Activated CD4-positive, alpha-beta T cell treated with anti-CD3 and anti-CD28 coated beads, Interleukin-2, amount 10 ng/mL, durations not matched to agents 7 days and 5 days (primary cell): ENCODE measurements at regions not wholly inside any gene's neighbourhood (a gene's known extent, or its start where the extent isn't known, plus 50 kb on each side); places are given as distances from the start of the nearest gene placed in this dataset.

Experiments
- CTCF ChIA-PET: fragments of 350-600 bp; sonication (Branson Sonifier 250); formaldehyde crosslinking; loops from one replicate; lab custom pipeline; 2021; ENCODE audit warnings: antibody characterized with exemption; lab: Charles Lee
- POLR2A ChIA-PET: fragments of 350-600 bp; sonication (Branson Sonifier 250); formaldehyde crosslinking; loops from one replicate; lab custom pipeline; 2021; ENCODE audit warnings: antibody characterized with exemption; lab: Charles Lee
- DNase-seq: peaks from one replicate; pipeline ENCODE4 v3.0.0-alpha.2; 2020
- H3K27ac Mint-ChIP-seq: one replicate; pipeline ENCODE4 v1.8.0; 2021; ENCODE audit warnings: mild to moderate bottlenecking, moderate library complexity, mixed read lengths
- H3K27me3 Mint-ChIP-seq: one replicate; pipeline ENCODE4 v1.8.0; 2021; ENCODE audit warnings: mixed read lengths
- H3K36me3 Mint-ChIP-seq: one replicate; pipeline ENCODE4 v1.8.0; 2021; ENCODE audit warnings: low read depth, mixed read lengths
- H3K4me1 Mint-ChIP-seq: one replicate; pipeline ENCODE4 v1.8.0; 2021; ENCODE audit warnings: mixed read lengths
- H3K4me3 Mint-ChIP-seq: one replicate; pipeline ENCODE4 v1.8.0; 2021; ENCODE audit warnings: mild to moderate bottlenecking, moderate library complexity, mixed read lengths
- H3K9me3 Mint-ChIP-seq: one replicate; pipeline ENCODE4 v1.8.0; 2021; ENCODE audit warnings: mixed read lengths

- Mint-ChIP-seq H3K9me3 (no peaks in the 10 kb centered on the region), H3K27me3 (peaks cover 23% of the 10 kb centered on the region), H3K27ac (no peak overlapping the region), H3K4me3 (no peak overlapping the region), H3K36me3 (no peaks in the 10 kb centered on the region), H3K4me1 (no peaks in the 10 kb centered on the region)
- ChIA-PET CTCF (no interaction called here), POLR2A (no interaction called here)
- no peak for DNase-seq
Measured at GRCh38 chr15:95898761-95899160, 431.7 kb upstream of the NR2F2 start.

GRCh38 chr15:95901271-95901670 lies 429.2 kb upstream of the NR2F2 start:
- CTCF ChIA-PET = no interaction called here
- Mint-ChIP-seq H3K9me3 (no peaks in the 10 kb centered on the region), H3K27me3 (peaks cover 16% of the 10 kb centered on the region), H3K36me3 (no peaks in the 10 kb centered on the region), H3K4me1 (no peaks in the 10 kb centered on the region), H3K27ac (no peak overlapping the region), H3K4me3 (no peak overlapping the region)
- POLR2A ChIA-PET = no interaction called here
- DNase-seq = no peak

GRCh38 chr15:95902606-95903005 lies 427.9 kb upstream of the NR2F2 start:
- Mint-ChIP-seq H3K9me3 (no peaks in the 10 kb centered on the region), H3K4me3 (no peak overlapping the region), H3K4me1 (no peaks in the 10 kb centered on the region), H3K27me3 (peaks cover 21% of the 10 kb centered on the region), H3K36me3 (no peaks in the 10 kb centered on the region), H3K27ac (no peak overlapping the region)
- POLR2A ChIA-PET = no interaction called here
- CTCF ChIA-PET = no interaction called here
- DNase-seq = no peak

- Mint-ChIP-seq H3K27me3 (peaks cover 18% of the 10 kb centered on the region), H3K4me3 (no peak overlapping the region), H3K27ac (no peak overlapping the region), H3K4me1 (no peaks in the 10 kb centered on the region), H3K36me3 (no peaks in the 10 kb centered on the region), H3K9me3 (no peaks in the 10 kb centered on the region)
- POLR2A ChIA-PET = no interaction called here
- no peak for DNase-seq
- CTCF ChIA-PET = no interaction called here
Measured at GRCh38 chr15:95903352-95903751, 427.1 kb upstream of the NR2F2 start.

- CTCF ChIA-PET = no interaction called here
- no peaks in the 10 kb centered on the region for H3K9me3 Mint-ChIP-seq
Measured at GRCh38 chr15:95910643-95911212, 419.8 kb upstream of the NR2F2 start.

GRCh38 chr15:95911570-95912279 lies 418.8 kb upstream of the NR2F2 start:
- ChIA-PET POLR2A (no interaction called here), CTCF (no interaction called here)
- Mint-ChIP-seq H3K27me3 (peaks cover 24% of the 10 kb centered on the region), H3K27ac (no peak overlapping the region), H3K36me3 (no peaks in the 10 kb centered on the region), H3K4me1 (no peaks in the 10 kb centered on the region), H3K9me3 (no peaks in the 10 kb centered on the region), H3K4me3 (no peak overlapping the region)
- no peak for DNase-seq

More at GRCh38 chr15:95910643-95911212, 419.8 kb upstream of the NR2F2 start:
- Mint-ChIP-seq H3K4me1 (no peaks in the 10 kb centered on the region), H3K27me3 (peaks cover 20% of the 10 kb centered on the region), H3K27ac (no peak overlapping the region), H3K36me3 (no peaks in the 10 kb centered on the region), H3K4me3 (no peak overlapping the region)
- no peak for DNase-seq
- POLR2A ChIA-PET = no interaction called here

GRCh38 chr15:95912280-95912625 lies 418.2 kb upstream of the NR2F2 start:
- Mint-ChIP-seq H3K4me1 (no peaks in the 10 kb centered on the region), H3K36me3 (no peaks in the 10 kb centered on the region), H3K27ac (no peak overlapping the region), H3K27me3 (peaks cover 22% of the 10 kb centered on the region), H3K4me3 (no peak overlapping the region), H3K9me3 (no peaks in the 10 kb centered on the region)
- CTCF ChIA-PET = no interaction called here
- DNase-seq = no peak
- POLR2A ChIA-PET = no interaction called here

- ChIA-PET CTCF (no interaction called here), POLR2A (no interaction called here)
- no peak overlapping the region for H3K4me3 Mint-ChIP-seq
- DNase-seq = no peak
- no peaks in the 10 kb centered on the region for H3K36me3 Mint-ChIP-seq
- H3K9me3 Mint-ChIP-seq = no peaks in the 10 kb centered on the region
- H3K4me1 Mint-ChIP-seq = no peaks in the 10 kb centered on the region
- H3K27me3 Mint-ChIP-seq = peaks cover 20% of the 10 kb centered on the region
- no peak overlapping the region for H3K27ac Mint-ChIP-seq
Measured at GRCh38 chr15:95912728-95913127, 417.8 kb upstream of the NR2F2 start.

- no peak overlapping the region for H3K4me3 Mint-ChIP-seq
- ChIA-PET CTCF (no interaction called here), POLR2A (no interaction called here)
- H3K36me3 Mint-ChIP-seq = no peaks in the 10 kb centered on the region
- no peaks in the 10 kb centered on the region for H3K9me3 Mint-ChIP-seq
- no peaks in the 10 kb centered on the region for H3K4me1 Mint-ChIP-seq
- H3K27me3 Mint-ChIP-seq = peaks cover 21% of the 10 kb centered on the region
- no peak for DNase-seq
- H3K27ac Mint-ChIP-seq = no peak overlapping the region
Measured at GRCh38 chr15:95916568-95916967, 413.9 kb upstream of the NR2F2 start.

- Mint-ChIP-seq H3K36me3 (no peaks in the 10 kb centered on the region), H3K9me3 (no peaks in the 10 kb centered on the region), H3K4me3 (no peak overlapping the region), H3K27me3 (peaks cover 18% of the 10 kb centered on the region), H3K4me1 (no peaks in the 10 kb centered on the region), H3K27ac (no peak overlapping the region)
- ChIA-PET CTCF (no interaction called here), POLR2A (no interaction called here)
- DNase-seq = no peak
Measured at GRCh38 chr15:95918525-95918924, 412.0 kb upstream of the NR2F2 start.

- Mint-ChIP-seq H3K9me3 (no peaks in the 10 kb centered on the region), H3K27ac (no peak overlapping the region), H3K27me3 (peaks cover 20% of the 10 kb centered on the region), H3K4me1 (no peaks in the 10 kb centered on the region), H3K4me3 (no peak overlapping the region), H3K36me3 (no peaks in the 10 kb centered on the region)
- ChIA-PET CTCF (no interaction called here), POLR2A (no interaction called here)
- no peak for DNase-seq
Measured at GRCh38 chr15:95919460-95919859, 411.0 kb upstream of the NR2F2 start.

- CTCF ChIA-PET = interaction anchor here (0.8 kb wide), 1 partner anchor 14 kb away, joined by 3 read pairs; no protein-coding TSS in a partner anchor
- Mint-ChIP-seq H3K9me3 (no peaks in the 10 kb centered on the region), H3K27me3 (peaks cover 16% of the 10 kb centered on the region), H3K4me3 (no peak overlapping the region), H3K4me1 (no peaks in the 10 kb centered on the region), H3K36me3 (no peaks in the 10 kb centered on the region), H3K27ac (no peak overlapping the region)
- no peak for DNase-seq
- POLR2A ChIA-PET = no interaction called here
Measured at GRCh38 chr15:95921404-95921803, 409.1 kb upstream of the NR2F2 start.

GRCh38 chr15:95922431-95922830 lies 408.1 kb upstream of the NR2F2 start:
- no peak for DNase-seq
- Mint-ChIP-seq H3K36me3 (no peaks in the 10 kb centered on the region), H3K4me1 (no peaks in the 10 kb centered on the region), H3K9me3 (no peaks in the 10 kb centered on the region), H3K27ac (no peak overlapping the region), H3K4me3 (no peak overlapping the region), H3K27me3 (peaks cover 10% of the 10 kb centered on the region)
- CTCF ChIA-PET = no interaction called here
- POLR2A ChIA-PET = no interaction called here

- H3K27ac Mint-ChIP-seq = no peak overlapping the region
- H3K27me3 Mint-ChIP-seq = peaks cover 8% of the 10 kb centered on the region
- no peak for DNase-seq
- ChIA-PET CTCF (no interaction called here), POLR2A (no interaction called here)
- H3K4me3 Mint-ChIP-seq = no peak overlapping the region
- peaks cover 2% of the 10 kb centered on the region for H3K4me1 Mint-ChIP-seq
- H3K36me3 Mint-ChIP-seq = no peaks in the 10 kb centered on the region
- no peaks in the 10 kb centered on the region for H3K9me3 Mint-ChIP-seq
Measured at GRCh38 chr15:95923792-95924191, 406.7 kb upstream of the NR2F2 start.
